ENCODE measurements at regions not wholly inside any gene's neighbourhood (a gene's known extent, or its start where the extent isn't known, plus 50 kb on each side); places are given as distances from the start of the nearest gene placed in this dataset.

DNA sequence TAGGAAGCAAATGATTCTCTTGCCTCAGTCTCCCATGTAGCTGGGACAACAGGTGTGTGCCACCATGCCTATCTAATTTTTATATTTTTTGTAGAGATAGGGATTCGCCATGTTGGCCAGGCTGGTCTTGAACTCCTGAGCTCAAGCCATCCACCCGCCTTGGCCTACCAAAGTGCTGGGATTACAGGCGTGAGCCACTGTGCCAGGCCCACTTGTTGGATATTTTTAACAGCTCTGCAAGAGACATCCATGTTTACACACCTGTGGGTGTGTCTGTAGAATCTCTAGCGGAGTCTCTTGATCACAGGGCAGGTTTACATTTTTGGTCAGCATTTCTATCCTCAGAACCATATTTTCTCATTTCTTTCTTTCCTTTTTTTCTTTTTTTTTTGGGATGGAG is 53.1 kb upstream of the ZFP64 start:
- no peaks in the 10 kb centered on the region for H3K27me3 ChIP-seq (ENCODE audit: low read depth, low read length)
- H3K27ac ChIP-seq (ENCODE audit: low read length), result no peak overlapping the region
- no peaks in the 10 kb centered on the region for H3K4me1 ChIP-seq (ENCODE audit: control insufficient read depth in 1 of 2, insufficient read depth in 2 of 2, low read length in 2 of 2)
- no peaks in the 10 kb centered on the region for H3K9me3 ChIP-seq (ENCODE audit: control insufficient read depth in 1 of 2, low read length in 2 of 2)
- H3K4me3 ChIP-seq (ENCODE audit: low read depth in 1 of 2, low read length in 2 of 2), result no peak overlapping the region
- no peaks in the 10 kb centered on the region for H3K36me3 ChIP-seq (ENCODE audit: control insufficient read depth in 1 of 2, insufficient read depth in 2 of 2, low read length in 2 of 2)

- H3K4me1 ChIP-seq (ENCODE audit: control insufficient read depth in 1 of 2, insufficient read depth in 2 of 2, low read length in 2 of 2), result no peaks in the 10 kb centered on the region
- H3K27me3 ChIP-seq (ENCODE audit: low read depth, low read length), result no peaks in the 10 kb centered on the region
- H3K4me3 ChIP-seq (ENCODE audit: low read depth in 1 of 2, low read length in 2 of 2), result no peak overlapping the region
- H3K27ac ChIP-seq (ENCODE audit: low read length), result no peak overlapping the region
- no peaks in the 10 kb centered on the region for H3K36me3 ChIP-seq (ENCODE audit: control insufficient read depth in 1 of 2, insufficient read depth in 2 of 2, low read length in 2 of 2)
- no peaks in the 10 kb centered on the region for H3K9me3 ChIP-seq (ENCODE audit: control insufficient read depth in 1 of 2, low read length in 2 of 2)
Measured at GRCh38 chr20:52242237-52243230, 51.0 kb upstream of the ZFP64 start.
